Panc1 (cell line): ENCODE measurements at regions not wholly inside any gene's neighbourhood (a gene's known extent, or its start where the extent isn't known, plus 50 kb on each side); places are given as distances from the start of the nearest gene placed in this dataset.

Experiments
- POLR2AphosphoS5 ChIP-seq: IDR thresholded peaks from 2 replicates; pipeline ENCODE4 v1.6.1; 2012; ENCODE audit warnings: mild to moderate bottlenecking, low read depth, low read length, moderate library complexity
- SIN3A ChIP-seq: IDR thresholded peaks from 2 replicates; pipeline ENCODE4 v1.6.1; 2012; ENCODE audit warnings: low read depth, mild to moderate bottlenecking, low read length, moderate library complexity, borderline replicate concordance; ENCODE audit not compliant: insufficient read depth
- TCF7L2 ChIP-seq: IDR thresholded peaks from 2 replicates; pipeline ENCODE4 v1.6.1; 2011; ENCODE audit warnings: mild to moderate bottlenecking, low read depth, low read length, inconsistent platforms
- TF ChIP-seq, protein P1 (sequence below): fragments of 450-650 bp; IDR thresholded peaks from 2 replicates; pipeline ENCODE4 v1.5.1; 2017; ENCODE audit warnings: mild to moderate bottlenecking
- TF ChIP-seq, protein P2 (sequence below), 2 experiments: IDR thresholded peaks; 2 replicates each; pipeline ENCODE4 v1.6.1; 2011 to 2012; ENCODE audit warnings: low read depth in 2 of 2, control low read depth in 1 of 2, low read length in 1 of 2, mild to moderate bottlenecking in 1 of 2, moderate library complexity in 1 of 2; ENCODE audit not compliant: insufficient read depth in 1 of 2

DNA sequence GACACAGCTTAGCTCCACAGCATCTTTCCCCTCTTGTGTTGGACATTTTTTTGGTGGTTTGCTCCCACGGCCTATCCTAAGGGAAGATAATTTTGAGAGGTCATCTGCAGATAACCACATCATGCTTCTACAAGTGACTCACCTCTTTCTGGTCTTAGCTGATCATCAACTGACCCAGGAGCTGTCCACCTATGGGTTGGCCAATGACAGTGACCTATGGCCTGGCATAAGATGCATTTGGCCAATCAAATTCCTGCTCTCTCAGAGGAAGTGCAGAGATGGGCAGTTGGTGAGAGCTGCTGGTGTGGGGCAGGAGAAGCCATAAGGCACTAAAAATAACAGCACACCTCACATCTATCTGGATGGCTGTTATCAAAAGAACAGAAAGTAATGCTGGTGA, 100.0 kb upstream of the CLDN14 start:
- TF ChIP-seq, protein P1, sequence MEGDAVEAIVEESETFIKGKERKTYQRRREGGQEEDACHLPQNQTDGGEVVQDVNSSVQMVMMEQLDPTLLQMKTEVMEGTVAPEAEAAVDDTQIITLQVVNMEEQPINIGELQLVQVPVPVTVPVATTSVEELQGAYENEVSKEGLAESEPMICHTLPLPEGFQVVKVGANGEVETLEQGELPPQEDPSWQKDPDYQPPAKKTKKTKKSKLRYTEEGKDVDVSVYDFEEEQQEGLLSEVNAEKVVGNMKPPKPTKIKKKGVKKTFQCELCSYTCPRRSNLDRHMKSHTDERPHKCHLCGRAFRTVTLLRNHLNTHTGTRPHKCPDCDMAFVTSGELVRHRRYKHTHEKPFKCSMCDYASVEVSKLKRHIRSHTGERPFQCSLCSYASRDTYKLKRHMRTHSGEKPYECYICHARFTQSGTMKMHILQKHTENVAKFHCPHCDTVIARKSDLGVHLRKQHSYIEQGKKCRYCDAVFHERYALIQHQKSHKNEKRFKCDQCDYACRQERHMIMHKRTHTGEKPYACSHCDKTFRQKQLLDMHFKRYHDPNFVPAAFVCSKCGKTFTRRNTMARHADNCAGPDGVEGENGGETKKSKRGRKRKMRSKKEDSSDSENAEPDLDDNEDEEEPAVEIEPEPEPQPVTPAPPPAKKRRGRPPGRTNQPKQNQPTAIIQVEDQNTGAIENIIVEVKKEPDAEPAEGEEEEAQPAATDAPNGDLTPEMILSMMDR: no peak
- TF ChIP-seq, protein P2, sequence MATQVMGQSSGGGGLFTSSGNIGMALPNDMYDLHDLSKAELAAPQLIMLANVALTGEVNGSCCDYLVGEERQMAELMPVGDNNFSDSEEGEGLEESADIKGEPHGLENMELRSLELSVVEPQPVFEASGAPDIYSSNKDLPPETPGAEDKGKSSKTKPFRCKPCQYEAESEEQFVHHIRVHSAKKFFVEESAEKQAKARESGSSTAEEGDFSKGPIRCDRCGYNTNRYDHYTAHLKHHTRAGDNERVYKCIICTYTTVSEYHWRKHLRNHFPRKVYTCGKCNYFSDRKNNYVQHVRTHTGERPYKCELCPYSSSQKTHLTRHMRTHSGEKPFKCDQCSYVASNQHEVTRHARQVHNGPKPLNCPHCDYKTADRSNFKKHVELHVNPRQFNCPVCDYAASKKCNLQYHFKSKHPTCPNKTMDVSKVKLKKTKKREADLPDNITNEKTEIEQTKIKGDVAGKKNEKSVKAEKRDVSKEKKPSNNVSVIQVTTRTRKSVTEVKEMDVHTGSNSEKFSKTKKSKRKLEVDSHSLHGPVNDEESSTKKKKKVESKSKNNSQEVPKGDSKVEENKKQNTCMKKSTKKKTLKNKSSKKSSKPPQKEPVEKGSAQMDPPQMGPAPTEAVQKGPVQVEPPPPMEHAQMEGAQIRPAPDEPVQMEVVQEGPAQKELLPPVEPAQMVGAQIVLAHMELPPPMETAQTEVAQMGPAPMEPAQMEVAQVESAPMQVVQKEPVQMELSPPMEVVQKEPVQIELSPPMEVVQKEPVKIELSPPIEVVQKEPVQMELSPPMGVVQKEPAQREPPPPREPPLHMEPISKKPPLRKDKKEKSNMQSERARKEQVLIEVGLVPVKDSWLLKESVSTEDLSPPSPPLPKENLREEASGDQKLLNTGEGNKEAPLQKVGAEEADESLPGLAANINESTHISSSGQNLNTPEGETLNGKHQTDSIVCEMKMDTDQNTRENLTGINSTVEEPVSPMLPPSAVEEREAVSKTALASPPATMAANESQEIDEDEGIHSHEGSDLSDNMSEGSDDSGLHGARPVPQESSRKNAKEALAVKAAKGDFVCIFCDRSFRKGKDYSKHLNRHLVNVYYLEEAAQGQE (IDR thresholded peaks at IDR 0.05; ENCODE audit: insufficient read depth in 1 of 2, low read depth in 2 of 2, low read length in 1 of 2): no peak
- no peak for TF ChIP-seq SIN3A
- no peak for TF ChIP-seq POLR2AphosphoS5
- no peak for TF ChIP-seq TCF7L2
